ENCODE measurements at regions not wholly inside any gene's neighbourhood (a gene's known extent, or its start where the extent isn't known, plus 50 kb on each side); places are given as distances from the start of the nearest gene placed in this dataset.

DNA sequence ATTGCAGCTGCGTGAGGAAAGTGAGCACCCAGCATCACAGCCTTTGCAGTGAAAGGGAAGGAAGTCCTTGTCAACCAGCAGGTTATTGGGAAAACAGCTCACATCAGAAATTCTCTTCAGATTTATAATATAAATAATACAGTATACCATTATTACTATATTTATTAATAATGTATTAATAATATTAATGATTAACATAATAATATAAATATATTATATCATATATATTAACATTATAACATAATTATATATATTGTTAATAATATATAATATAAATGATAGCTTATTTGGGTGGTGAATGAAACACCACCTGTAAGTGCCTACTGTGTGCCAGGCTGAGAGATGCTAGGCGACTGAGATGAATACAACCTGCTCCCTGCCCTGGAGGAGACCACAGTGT, 423.0 kb downstream of the TCERG1L start:
- DNase-seq, result no peak

DNA sequence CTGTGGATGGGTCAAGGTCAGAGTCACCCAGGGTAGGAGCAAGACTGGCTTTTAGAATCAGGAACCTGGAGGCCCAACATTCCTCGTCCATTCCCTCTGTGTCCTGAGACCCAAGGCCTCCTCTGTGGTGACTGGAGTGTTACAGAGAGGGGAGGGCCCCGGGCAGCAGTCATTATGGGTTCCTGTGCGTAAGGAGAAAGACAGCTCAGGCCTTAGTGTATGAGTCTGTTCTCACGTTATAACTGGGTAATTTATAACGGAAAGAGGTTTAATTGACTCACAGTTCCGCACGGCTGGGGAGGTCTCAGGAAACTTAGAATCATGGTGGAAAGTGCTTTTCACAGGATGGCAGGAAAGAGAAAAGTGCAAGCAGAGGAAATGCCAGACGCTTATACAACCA, 422.3 kb downstream of the TCERG1L start:
- no peak for DNase-seq

DNA sequence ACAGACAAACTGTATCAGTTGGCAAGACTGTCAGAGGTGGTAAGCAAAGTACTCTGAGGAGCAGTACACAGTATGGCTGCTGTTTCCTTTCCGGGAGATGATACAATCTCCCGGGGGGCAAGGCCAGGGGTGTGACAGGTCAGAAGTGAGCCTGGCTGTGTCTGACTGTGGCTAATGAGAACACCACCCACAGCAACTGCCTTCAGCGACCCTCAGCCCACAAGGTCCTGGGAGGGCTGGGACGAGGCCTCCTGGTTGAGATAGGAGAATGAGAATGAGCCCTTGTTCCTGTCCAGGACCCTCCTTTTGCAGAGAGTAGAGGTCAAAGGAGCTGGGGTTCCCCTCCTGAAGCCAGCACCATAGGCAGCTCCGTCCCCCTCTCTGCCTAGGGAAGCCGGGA, 421.7 kb downstream of the TCERG1L start:
- DNase-seq, result no peak

DNA sequence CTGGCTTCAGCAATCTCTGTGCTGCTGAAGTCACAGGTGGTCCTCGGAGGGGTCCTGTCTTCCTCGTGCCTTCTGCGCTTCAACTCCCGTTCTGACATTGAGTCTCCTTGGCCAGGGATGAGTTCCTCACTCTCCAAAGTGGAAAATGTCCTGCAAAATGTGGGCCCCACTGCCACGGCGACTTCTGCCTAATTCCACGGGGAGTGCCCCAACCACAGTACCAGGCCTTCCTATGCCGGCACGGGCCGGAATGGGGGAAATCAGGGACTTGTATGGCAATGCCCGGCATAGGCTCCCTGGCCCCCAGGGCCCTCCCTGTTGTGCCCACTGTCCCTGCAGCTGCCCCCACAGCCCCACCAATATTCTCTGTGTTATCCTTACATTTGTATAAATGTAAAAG, 420.5 kb downstream of the TCERG1L start:
- no peak for DNase-seq

DNA sequence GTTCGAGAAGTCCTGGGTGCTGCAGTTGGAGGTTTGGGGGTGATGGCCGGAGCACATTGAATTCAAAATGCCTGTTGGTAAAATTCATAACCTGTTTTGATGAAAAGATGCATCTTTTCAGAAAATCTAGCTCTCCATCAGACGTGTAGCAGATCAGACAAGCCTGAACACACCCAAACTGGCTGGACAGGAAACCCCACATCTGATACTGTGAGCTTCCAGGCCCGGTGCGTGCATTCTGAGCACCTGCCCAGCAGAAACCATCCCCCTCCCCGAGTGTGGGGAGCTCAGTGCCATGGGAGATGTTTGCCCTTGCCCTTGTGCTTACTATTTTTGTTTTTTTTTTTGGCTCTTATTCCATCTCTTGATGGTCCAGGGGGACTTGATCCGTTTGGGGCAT, 417.1 kb downstream of the TCERG1L start:
- DNase-seq, result no peak

DNA sequence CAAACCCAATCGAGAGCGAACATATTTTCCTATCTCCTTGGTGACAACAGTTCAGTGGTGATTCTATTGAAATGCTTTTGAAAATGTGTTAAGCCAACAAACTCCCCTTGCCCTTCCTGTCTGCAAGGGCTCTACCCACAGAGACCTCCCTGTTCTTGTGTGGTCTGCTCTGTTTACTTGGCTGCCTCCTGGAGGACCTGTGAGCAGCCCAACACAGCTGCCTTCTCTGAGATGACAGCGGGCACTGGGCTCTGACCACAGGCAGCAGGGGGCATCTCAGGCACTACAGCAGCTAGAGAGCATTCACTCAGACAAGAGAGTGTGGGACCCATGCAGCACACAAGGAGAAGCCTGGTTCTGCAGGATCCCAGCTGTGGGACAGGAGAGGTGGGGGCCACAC, 416.4 kb downstream of the TCERG1L start:
- no peak for DNase-seq

DNA sequence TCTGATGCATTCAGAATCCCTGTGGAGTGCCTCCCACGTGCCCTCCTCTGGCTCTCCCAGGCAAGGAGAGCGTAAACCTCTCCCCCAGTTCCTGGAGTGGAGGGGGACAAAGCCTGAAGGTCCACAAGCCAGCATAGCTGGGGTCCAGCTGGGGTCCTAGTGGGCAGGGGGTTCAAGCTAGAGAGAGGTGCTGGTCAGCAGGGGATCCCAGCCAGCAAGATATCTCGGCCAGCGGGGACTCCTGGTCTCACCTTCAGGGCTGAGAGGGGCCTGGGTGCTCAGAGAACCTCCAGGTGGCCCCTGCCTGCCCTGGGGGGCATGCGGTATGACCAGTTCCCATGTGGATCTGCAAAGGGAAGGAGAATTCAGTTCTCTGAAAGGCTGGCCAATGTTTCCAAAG, 413.7 kb downstream of the TCERG1L start:
- no peak for DNase-seq

DNA sequence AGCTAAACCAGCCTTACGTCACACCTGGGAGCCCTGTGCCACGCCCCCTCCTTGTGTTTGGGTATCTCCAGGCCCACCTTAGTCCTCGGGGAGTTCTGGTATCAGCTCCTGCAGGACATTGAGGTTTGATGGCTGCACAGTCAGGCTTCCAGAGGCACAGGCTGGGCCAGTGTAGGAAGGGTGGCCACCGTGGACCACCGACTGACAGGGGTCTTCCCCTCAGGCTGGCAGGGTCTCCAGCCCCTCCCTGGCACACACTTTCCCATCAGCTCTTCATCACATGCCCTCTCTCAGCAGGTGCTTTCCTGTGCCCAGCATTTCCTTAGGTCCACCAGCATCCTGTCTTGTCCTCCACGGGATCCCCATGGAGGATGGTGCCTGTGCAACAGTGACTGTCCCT, 413.1 kb downstream of the TCERG1L start:
- DNase-seq, result no peak

DNA sequence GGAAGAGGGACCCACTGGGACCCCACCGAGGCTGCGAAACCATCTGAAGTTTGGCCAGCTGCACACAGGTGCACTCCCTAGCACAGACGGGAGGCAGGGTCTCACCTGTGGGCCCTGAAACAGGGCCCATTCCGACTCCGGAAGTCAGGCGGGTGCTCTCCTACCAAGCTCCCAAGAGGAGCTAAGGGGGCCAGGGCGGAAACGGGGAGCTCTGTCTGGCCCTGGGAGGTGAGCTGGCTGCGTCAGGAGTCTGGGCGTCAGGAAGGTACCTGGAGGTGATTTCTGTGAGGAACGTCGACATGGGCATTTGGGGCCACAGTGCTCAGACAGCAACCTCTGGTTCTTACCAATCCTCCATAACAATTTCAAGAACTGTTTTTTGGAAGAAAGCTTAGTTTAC, 411.7 kb downstream of the TCERG1L start:
- DNase-seq, result no peak

DNA sequence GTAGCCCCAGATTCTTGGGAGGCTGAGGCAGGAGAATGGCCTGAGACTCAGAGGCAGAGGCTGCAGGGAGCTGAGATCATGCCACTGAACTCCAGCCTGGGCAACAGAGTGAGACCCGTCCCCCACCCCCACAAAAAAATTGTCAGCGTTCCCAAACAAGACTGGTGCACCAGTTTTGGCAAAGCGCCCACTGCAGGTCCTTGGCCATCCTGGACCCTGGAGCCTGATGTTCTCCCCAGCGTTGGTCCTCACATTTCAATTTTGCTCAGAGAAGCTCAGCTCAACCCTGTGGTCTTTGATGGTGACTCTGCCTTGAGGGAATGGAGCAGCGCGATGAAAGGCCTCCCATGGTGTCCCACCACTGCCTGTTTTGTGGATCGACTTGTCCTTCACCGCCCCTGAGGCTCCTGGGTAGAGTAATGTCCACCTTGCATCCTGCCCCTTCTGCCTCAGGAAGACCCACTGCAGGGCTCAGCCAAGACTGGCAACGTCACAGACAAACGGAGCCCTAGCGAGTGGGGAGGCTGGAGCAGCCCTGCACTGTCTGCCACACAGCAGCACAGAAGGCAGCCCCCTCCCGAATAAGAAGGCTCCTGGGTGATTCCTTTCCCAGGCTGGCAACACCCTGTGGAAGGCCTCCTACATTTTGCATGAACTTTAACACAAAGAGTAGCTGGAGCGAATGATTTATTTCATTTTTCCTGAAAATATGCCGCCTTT, 410.9 kb downstream of the TCERG1L start:
- no peak for DNase-seq

DNA sequence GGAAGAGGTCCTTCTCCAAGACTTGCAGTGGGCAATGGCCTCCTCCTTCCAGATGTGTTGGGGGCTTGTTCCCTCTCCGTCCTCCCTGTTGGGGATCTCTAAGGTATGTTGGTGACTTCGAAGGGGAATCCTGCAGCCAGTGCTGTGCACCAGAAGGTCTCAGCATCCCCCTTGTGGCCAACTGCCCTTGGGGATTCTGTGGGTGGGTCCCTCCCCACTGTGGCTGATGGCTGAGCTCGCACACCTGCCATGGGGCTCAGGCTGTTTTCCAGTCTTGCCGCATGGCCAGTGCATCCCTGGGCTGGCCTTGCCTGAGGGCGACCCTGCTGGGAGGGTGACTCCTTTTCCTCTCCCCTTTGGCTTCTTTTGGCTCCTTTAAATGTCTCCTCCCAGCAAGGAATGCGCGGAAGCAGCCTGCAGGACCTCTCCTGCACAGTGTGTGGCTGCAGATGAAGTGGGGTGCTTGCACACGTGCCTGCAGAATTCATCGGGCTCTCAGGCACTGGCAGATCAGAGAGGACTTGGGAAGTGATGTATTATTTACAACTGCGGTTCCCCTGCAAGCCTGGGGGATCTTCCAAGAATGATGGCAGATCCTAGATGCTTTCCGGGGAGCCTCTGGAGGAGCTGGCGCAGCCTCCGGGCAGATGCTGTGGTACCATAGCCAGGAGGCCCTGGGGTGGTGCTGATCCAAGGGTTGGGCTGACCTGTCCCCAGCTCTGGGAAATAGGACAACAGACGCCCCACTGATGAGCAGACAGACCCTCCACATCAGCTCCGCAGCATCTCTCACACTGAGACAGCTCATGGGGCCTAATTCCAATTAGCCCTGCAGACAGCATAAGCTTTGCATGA, 410.0 kb downstream of the TCERG1L start:
- DNase-seq, result no peak

DNA sequence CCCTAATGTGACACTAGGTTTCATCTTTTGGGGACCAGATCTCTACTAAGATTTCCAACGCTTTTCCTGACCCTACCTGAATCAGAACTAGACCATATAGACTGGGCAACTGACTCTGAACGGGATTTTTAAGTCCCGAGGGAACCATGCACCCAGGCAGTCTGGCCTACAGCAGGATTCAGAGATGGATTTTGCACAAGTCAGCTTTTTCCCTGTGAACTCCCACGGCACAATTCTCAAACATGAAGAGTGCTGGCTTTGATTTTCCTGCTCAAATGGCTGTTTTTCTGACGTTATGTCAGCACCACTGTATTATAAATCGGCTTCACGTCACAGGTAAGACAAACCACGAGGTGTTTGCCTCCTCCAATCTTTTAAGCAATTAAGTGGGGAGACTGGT, 409.1 kb downstream of the TCERG1L start:
- no peak for DNase-seq

DNA sequence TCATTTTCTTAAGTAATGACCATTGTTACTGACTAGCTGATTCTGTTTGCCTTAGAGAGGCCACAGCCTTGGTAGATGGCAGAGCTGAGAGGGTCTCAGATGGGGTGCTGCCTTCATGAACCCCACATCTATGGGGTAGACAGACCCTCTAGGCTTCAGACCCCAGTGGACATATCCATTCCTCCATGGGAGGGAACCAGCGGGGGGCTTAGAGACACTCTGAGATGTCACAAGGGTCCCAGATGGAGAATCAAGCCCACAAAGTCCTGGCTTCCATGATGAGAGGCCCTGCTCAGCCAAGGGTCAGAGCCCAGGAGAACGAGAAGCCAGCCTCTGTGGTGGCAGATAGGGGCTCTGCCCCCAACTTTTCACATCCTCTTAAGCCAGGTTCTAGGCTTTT, 408.6 kb downstream of the TCERG1L start:
- no peak for DNase-seq

DNA sequence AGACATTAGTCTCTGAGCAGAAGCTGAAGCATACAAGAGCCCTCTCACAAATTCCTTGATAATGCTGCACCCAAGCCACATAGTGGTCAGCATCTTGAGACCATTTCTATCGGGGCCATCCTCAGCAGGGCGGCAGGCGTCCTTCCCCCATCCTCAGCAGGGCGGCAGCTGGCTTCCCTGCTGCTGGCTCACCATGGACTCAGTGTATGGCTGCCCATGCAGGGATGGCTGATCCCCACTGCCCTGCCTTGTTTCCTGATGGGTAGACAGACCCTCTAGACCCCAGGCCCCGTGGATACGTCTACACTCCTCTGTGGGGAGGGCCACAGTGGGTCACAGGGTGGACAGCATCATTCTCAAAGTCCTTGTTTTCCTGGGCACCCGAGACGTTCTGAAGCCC, 406.8 kb downstream of the TCERG1L start:
- no peak for DNase-seq

DNA sequence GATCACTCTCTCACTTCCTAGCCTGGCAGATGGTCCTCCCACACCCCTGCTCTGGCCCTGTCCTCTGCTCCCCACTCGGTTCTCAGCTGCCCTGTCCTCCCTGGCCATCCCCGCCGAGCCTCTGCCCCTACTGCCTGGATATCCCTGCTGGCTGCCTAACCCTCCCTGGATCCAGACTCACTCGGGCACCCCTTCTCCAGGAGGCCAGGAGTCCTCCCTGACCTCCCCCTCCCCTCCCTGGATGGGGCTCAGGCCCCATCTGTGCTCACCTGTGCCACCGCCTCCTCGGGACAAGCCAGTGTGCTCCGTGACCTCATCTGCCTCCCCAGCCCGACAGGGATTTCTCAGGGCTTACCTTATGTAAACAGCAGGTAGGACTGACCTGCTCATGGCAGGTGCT, 406.1 kb downstream of the TCERG1L start:
- no peak for DNase-seq

DNA sequence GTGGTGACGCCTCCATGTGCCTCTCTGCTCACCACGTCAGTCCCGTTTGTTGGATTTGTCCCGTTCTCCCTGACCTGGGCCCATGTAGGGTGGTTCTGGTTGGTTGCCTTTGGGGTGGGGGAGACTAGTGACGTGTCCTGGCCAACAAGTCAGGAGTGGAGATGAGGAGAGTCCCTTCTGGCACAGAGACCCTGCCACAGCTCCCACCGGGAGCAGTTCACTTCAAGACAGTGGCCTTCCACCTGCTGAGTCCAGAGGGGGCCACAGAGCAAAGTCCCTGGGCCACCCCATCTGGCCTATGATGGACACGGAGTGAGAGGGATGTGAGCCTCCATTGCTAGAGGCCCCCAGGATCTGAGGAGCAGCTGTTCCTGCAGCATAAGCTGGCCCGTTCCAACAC, 405.6 kb downstream of the TCERG1L start:
- no peak for DNase-seq

DNA sequence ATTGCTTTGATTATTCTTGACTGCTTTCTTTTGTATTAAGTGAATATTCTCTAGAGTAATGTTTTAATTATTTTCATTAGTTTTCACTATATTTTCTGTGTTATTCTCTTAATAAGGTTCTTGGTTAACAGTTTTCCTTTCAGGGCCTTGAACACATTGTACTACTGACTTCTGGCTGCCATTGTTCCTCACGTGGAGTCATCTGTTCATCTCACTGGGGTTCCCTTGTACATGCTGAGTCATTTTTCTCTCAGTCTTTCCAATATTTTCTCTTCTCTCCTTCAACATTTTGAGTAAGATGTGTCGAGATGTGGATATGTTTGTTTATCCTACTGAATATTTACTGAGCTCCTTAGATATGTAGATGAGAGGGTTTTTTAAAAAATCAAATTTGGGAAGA, 400.7 kb downstream of the TCERG1L start:
- DNase-seq, result no peak

DNA sequence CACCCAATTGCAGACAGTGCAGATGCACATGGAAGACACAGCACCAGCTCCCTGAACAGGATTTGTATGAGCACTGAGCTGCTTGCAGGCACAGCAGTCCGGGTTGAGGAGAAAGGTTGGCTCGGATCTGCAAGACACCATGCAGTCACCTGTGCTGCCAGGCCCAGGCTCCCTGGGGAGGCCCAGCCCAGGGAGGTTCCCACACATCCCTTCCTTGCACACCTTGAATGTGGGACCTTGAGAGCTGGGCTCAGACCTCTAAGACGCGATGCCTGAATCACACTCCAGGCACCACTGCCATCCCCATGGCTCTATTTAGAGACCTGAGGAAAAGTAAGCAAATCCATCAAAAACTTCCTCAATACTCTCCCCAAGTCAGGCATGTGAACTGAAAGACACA, 397.7 kb downstream of the TCERG1L start:
- no peak for DNase-seq

DNA sequence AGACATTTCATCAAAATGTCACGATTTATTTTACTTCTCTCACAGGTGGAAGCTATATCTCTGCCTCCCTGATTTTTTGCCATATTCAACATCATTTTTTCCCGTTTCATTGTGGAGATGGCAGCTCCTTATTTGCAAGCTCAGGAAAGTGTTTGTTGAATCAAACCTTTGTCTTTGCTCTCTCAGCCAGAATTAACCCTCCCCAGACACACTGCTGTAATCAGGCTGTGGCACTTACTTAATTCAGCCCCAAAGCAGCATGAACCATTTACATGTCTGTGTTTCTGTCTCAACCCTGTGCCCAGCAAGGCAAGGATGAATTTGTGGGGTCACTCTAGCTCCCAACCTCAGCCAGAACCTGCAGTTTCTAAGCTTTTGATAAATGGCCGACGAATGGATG, 397.2 kb downstream of the TCERG1L start:
- no peak for DNase-seq

DNA sequence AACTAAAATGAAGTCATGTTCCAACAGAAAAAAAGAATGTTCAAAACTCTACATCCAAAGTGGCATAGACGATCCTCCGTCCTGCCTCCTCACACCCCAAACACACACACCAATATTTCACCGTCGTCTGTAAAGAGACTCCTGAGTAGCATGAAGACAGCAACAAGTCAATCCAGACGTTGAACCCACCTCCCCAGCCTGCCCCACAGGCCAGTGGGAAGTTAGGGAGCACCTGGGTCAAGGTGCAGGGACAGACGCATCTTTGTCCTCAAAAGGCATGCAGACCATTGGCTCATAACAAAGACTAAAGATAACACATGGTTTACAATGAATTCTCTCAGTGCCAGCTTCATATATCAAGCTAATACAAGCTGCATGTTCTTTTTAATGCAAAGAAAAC, 396.5 kb downstream of the TCERG1L start:
- DNase-seq, result no peak

DNA sequence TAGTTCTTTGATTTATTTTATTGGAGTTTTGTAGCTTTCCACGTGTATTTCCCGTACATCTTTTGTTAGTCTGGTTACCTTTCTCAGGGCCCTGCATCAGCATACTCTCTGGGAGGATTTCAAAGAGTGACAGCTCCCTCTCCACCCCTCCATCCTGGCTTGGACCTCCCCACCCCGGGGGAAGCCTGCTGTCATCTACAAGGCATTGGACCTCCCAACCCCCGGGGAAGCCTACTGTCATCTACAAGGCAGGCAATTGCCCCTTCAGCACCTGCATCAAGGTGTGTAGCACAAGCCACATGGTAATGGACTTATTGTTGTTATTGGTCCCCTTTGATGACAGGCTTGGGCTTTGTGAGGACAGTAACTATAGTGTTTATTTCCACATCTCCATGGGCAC, 390.1 kb downstream of the TCERG1L start:
- DNase-seq, result no peak

DNA sequence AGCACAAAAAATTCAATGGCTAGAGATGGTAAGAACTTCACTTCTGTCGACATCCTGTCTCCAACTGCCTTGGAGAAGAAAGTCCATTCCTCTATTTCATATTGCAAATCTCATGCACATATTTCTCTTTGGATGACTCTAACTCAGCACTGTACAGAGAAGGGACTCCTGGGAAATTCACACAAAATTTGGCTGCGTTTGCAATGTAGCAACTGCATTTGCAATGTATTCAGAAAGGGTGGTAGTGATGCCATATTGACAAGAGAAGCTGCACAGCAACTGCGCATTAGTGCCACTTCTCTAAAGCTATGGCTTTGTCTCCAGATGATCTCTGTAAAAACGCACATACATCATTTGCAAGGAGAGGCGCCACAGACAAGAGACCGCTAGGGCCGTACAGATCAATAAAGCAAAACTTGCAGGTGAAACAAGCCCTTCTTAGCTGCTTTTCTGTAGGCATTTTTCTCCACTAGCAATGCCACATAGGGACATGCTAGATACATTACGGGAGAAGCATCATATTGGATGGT, 389.5 kb downstream of the TCERG1L start:
- DNase-seq, result no peak

DNA sequence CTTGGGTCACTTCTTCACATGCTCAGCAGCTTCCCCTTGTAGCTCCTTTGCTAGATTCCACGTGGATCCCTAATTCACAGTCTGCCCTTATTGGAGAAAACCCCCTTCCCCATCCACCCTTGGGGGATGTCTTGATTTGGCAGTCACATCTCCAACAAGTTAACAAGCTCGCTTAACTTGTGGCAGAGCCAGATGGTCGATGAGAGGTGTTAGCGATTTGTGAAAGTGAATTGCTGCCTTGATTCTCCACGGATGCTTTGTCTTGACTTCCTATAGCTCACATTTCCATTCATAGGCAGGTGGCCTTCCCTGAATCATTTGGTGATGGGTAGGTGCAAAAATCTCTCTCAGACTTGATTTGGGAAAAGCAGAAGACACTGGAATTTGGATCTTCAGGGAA, 387.9 kb downstream of the TCERG1L start:
- DNase-seq, result no peak

DNA sequence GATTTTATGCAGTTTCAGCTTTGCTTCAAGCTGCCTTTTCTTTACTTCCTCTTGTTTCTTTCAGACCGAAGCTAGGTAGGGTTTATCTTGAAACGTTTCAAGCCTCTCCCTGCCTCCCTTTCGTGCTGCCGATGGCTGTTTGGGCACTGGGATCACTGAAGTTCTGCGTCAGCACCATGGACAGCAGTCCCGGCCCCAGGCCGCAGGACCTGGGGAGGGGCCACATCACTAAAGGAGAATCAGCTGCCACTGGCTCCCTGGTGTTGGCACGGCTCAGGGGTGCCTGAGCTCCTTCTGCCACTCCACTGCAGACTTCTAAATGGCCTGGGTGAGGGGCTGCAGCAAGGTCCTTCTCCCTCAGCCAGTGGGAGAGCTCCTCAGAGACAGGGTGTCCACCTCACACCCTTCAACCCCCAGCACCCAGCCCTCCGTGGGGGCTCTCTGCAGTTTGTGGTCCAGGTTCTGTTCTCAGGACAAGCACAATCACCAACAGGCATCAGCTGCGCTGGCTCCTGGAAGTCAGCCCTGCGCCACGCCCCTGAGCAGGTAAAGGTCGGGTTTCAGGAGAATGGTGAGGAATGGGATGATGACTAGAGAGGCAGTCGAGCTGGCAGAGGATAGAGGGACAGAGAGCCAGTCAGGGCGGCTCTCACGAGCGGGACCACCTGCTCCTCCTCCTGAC, 387.2 kb downstream of the TCERG1L start:
- DNase-seq, result no peak

All from inflammatory macrophage treated with lipopolysaccharide for 4 hours (primary cell).